ENCODE measurements at regions not wholly inside any gene's neighbourhood (a gene's known extent, or its start where the extent isn't known, plus 50 kb on each side); places are given as distances from the start of the nearest gene placed in this dataset.

DNA sequence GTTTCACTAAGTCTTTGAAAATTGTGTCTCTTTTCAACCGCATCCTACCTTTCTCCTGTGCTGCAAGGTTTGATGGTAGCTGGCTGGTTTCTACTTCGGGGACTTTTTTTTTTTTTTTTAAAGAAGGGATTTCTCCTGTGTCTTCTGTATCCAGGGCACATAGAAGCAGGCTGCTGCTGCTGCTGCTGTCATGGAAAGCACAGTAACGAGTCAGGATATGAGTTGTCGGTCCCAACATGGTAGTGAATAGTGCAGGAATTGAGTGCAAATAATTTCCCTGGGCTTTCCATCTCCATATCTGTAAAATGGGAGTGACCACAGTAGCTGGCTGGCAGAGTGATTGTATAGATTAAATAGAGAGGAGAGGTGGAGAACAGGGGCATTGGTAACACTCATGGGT, 118.3 kb upstream of the NAV2 start:
- DNase-seq = no peak

DNA sequence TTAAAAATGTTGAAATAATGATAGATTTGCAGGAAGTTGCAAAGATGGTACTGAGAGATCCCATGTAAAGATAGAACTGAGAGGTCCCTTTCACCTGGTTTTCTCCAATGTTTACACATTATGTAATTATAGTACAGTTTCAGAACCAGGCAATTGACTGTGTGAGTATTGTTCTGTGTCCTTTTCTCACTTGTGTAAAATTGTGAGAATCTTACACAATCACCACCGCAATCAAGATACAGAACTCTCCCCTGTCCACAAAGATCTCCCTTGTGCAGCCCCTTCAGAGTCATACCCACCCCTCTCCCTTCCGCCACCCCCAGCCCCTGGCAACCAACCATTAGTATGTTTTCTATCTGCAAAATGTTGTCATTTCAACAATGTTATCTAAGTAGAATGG, 119.8 kb upstream of the NAV2 start:
- DNase-seq = no peak

DNA sequence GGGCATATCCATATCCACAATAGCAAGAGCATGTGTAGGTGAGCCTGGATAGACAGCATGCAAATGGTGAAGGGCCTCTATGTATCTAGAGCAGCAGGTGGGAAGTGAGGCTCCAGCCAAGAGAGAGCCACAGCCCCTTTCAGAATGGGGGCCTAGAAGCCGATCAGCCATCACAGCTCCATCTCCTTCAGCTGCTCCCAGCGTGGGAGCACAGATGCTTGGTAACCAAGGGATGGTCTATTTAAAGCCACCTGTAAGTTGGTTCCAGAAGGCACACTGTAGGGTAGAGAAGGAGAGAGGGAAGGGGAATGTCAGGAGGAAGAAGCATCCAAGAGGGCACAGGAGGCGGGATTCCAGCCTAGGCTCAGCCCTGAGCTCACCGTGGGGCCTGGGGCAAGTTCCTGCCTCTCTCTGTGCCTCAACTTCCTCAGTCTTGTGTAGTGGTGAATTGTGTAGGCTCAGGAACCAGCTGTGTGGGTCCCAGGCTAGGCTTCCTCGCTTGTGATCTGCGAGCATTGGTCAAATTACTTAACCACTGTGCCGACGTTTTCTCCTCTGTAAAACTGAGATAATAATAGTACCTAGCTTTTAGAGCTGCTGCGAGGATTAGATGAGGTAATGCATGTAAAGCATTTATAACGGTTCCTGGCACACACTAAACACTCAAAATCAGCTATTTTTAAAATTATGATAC, 122.9 kb upstream of the NAV2 start:
- DNase-seq = no peak

DNA sequence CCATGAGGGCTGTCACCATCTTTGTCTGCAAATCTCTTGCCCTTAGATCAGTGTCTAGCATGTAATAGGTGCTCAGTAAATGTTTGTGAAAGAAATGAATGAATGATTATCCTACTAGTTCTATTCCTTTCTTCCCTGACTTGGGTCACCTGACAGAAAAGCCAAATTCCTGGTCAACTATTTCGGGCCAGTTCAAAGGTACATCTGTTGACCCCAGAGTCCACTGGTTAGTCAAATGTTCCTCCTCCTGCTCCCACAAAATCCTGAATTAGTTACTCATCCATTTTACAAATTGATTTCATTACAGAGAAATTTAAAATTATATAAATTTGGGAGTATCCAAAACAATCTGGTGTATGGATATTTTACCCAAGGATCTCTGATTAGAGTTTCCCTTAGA, 124.7 kb upstream of the NAV2 start:
- DNase-seq = no peak

DNA sequence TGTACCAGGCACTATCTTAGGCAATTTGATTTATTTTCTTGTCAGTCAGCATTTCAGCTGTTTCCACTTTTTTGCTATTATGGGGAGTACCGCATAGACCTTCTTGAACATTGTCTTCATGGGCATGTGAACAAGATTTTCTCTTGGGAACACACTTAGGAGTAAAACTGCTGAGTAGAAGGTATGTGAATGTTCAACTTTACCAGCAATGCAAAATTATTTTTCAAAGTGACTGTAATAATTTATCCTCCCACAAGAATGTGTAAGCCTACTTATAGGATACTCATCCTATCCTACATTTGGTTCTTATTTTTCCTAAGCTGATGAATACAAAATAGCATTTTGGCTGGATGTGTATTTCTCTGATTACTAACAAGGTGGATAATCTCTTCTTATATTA, 132.0 kb upstream of the NAV2 start:
- no peak for DNase-seq

DNA sequence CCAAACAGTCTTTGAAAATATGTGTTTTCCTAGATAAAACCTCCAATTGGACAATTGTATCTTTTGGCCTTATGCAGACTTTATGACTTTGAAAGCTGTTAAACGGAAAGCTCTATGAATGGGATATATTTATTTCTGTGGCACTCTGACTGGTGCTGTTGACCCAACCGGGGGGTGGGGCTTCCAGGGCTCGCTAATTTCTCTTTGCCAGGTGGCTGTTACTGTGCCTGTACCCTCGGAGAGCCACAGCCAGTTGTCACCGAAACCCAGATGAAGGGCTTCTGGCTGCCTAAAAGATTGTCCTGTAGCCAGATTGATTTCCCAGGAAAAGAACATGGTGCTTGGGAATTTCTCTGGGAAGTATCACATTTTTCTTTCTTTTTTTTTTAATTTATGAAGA, 132.7 kb upstream of the NAV2 start:
- no peak for DNase-seq

DNA sequence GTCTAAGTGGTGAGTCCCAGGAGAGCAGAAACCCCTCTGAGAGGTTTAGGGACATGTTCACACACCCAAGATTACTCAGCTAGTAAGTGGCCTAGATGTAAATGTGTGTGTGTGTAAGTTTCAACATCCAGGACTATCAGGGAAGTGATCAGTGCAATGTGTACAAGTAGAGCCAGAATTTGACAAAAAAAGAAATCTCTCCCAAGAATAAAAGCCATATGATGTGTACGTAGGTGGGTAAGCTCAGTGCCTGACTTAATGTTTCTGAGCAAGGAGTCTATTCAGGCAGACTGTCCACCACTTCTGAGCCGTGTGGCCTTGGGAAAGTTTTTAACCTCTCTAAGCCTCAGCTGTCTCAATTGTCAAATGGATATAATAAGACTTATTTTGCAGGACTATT, 133.8 kb upstream of the NAV2 start:
- no peak for DNase-seq

DNA sequence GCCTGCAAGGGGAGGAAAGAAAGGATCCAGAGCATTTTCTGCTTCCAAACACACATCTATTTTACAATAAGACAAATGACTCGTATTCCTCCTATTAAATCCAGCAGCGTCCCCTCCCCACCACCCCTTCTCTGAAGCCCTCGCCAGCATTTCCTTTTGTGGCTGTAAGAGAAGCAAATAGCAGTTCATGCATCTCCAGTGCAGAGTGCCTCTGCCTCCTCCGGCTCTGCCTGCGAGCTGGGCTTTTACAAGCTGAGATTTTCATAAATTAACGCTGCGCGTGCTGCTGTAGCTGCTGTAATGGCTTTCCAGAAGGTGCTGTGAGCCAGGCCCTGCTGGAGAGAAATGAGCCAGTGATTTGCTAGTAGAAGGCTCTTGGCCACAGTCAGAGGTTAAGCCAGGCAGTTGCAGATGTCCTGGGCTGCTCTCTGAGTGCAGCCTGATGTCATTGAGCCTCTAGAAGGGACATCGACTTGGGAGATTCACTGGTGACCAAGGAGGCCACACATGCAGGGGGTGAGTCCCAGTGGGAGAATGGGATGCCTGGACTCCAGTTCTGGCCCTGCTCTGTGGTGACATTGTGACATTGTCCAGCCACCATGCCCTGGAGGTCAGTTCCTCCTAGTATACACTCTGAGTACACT, 134.5 kb upstream of the NAV2 start:
- no peak for DNase-seq

DNA sequence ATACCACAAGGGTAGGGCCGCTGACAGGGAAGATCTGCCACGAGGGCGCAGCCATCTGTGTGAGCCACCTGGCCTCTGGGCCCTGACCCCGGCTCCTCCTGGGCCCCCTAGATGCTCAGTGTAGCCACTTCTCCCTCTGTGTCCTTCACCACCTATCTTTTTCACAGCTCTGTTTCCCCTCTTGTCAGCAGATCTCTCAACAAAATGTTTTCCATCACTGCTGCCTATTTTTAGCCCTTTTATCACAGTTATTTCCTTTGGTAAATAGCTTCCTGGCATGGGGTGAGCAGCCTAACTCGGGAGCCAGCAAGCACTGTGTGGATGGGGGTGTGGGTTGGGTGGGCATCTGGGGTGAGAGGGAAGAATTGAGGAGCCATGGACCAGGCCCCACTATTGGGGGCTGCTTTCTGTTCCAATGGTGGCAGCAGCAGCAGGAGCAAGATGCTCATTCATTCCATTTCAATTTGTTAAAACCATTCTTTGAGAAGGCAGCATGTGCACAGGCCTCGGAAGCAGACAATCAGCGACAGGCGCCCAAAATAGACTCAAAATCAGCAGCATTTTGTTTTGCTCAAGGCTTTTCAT, 135.2 kb upstream of the NAV2 start:
- DNase-seq = no peak

DNA sequence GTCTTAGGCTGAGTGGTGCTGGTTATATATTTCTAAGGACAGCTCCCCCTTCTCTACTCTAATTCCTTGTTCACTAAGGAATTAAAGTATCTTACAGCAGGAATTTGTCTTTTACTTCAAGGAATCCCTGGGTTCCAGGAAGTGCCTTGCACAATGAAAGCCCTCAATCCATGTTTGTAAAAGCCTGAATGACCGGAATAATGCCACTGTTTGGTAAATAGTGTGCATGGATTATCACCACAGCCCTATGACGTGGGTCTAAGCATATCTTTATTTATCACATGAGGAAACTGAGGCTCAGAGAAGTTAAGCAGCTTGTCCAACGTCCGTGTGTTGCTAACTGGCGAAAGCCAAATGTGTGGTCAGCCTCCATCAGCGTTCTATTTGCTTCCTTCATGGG, 135.7 kb upstream of the NAV2 start:
- no peak for DNase-seq

DNA sequence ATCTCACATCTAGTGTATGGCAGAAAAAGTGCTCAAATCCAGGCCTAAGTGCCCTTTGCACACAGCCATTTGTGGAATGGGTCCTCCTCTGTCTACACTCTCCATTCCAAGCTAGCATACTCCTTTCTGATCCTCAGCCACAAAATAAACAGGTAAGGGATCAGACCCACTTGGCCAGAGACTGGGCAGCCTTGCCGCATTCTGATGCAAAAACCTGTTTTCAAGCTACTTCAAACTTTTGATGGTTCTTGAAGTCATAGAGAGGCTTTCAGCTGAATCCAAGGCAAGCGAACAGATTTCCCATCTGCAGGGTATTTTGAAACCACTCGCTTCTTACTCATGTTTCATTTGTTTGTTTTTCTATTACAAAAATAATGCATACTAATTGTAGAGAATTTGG, 136.6 kb upstream of the NAV2 start:
- no peak for DNase-seq

DNA sequence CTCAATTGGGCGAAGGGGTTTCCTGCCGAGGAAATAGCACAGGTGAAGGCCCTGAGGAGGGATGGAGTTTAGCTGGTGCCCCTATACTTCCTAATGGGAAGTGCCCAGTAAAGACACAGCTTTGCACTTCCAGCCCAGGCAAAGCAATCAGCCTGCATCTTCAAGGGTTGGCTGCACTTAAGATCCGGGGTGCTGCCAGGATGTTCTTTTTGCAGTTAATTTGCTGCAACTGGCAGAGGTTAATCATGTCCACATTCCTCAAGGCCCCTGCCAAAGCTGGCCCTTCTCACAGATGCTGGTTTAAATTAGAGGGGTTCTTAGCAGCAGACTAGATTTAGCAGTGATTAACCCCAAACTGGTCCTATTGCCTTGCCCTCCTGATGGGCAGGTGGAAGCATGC, 137.7 kb upstream of the NAV2 start:
- DNase-seq = no peak

DNA sequence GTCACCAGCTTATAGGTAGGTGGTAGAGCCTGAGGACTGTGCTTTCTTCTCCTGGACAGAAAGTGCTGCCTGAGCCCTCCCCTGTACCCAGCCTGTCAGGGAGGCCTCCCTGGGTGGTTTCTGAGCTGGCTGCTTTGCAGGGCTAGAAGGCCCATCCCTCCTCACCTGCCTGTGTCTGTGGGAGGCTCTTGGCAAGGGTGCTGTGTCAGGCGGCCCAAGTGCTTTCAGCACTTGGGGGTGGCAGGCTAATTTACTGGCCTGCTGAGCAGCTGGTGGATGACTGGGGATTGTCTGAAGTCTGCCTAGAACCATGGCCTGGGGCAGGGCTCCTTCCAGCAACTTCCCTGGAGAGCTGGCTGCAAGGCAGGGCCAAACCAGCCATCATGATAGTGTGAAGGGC, 139.0 kb upstream of the NAV2 start:
- no peak for DNase-seq

DNA sequence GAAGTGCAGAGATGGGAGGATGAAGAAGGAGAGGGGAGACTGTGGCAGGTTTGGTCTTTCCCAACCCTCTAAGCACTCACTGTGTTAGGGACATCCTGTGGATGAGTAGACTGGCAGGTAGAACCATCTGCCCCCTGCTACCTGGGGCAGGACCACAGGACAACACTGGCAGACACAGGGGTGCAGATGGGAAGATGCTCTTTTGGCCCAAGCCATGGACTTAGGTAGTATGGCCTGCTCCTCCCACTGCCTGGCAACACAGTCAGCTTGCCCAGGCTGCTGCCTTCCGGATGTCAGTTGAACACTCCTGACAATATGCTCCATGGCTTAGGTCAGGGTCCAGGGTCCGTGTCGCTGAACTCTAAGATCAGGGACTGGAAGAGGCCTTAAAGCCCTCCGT, 140.7 kb upstream of the NAV2 start:
- DNase-seq = no peak

DNA sequence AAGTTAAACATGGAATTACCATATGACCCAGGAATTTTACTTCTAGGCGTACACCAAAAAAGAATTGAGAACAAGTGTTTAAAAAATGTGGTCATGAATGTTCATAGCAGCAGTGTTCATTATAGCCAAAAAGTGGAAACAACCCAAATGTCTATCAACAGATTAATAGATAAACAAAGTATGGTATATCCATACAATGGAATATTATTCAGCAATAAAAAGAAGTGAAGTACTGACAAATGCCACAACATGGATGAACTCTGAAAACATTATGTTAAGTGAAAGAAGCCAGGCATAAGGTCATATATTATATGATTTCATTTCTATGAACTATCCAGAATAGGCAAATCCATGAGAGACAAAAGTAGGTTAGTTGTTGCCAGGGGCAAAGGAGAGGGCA, 141.7 kb upstream of the NAV2 start:
- DNase-seq = no peak

DNA sequence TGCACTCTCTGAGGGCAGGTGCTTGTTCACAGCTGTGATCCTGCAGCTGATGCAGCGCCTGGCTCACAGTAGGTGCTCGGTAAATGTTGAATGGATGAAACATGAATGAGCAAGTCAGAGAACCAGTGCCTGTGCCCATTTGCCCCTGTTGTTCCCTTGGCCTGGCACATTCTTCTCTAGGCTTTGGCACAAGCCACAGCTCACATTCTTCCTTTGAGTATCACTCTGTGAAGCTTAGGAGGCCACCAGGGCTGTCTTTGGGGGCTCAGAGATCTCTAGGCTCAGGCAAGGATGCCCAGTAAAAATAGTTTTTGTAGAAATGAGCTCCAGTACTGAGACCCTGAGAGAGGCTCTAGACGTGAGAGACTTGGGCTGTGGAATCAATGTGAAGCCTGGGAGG, 144.6 kb upstream of the NAV2 start:
- no peak for DNase-seq

DNA sequence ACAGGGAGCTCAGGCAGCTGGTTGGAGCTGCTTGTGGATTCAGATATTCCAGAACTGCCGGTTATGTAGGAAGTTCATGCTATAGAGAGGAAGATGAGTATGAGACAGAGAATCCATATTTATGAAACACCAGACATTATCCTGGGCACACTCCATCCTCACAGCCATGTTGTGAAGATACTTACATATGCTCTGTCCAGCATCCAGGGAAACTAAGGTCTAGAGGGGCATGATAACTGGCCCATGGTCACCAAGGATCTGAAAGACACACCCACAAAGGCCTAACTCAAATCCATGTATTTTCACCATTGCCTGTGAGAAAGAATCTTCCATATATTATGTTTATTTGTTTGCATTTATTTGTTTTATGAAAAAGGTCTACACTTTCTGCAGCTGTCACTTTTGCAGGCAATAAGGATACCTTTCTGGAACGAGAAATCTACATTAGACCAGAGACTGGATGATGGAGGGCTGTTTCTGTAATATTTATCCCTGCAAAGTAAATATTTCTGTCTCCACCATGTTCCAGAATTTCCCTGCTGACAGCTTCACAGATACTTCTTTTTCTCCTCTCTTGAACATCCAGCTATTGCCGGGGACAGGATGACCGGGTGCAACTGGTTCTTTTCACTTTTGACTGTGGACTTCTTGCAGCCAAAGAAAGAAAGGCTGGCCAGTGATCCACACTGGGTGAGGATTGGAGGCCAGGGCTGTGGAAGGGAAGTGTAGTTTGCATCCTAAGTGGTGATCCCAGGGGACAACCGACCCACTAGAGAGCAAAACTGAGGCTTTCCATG, 145.9 kb upstream of the NAV2 start:
- no peak for DNase-seq

DNA sequence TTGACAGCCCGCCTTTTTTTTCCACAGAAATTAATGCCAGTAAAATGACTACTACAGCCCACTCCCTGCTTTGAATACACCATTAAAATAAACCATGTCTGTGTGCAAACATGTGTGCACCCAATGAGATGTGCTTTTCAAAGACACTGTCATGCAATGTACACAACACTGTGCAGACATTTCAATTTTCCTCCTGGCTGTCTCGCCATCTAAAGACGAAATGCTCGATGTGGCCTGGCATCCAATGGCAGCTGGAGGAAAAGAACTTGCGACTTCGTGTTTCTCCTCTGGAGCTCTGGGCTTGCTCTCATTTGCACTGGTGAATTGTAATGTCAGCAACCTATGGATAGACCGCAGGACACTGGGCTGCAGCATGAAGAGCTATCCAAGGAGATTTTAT, 147.0 kb upstream of the NAV2 start:
- no peak for DNase-seq

DNA sequence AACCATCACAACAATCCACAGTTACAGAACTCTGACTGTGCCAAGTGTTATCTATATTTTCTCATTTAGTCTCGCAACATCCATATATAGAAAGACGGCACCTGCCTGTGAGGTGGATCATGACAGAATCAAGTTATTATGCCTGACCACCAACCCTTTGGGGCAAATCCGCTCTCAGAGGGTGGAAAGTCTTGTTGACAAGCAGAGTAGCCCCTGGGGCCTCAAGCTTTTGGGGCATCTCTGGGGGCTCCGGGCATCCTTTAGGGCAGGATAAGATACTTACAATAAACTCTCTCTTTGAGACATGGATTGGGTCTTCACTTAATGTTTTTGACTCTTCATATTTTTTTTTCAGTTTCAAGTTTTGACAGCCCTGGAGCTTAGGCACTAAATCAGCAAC, 150.5 kb upstream of the NAV2 start:
- no peak for DNase-seq

DNA sequence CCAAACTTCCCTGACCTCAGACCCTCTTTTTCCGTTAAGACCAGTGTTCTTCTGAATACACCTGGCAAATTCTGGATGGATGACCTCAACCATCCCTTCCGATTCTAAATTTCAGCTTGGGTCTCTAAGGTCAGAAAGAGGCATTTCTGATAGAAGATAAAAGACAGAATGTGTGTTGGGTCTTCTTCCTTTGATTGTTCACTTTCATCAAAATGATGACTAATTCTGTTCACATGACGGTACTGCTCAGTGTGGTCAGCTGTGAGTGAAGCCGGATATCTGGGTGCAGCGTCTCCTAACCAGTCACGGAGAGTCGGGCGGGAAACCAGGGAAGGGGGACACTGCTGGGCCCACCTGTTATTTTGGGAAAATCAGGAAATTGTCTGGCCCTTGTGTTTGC, 151.6 kb upstream of the NAV2 start:
- no peak for DNase-seq

DNA sequence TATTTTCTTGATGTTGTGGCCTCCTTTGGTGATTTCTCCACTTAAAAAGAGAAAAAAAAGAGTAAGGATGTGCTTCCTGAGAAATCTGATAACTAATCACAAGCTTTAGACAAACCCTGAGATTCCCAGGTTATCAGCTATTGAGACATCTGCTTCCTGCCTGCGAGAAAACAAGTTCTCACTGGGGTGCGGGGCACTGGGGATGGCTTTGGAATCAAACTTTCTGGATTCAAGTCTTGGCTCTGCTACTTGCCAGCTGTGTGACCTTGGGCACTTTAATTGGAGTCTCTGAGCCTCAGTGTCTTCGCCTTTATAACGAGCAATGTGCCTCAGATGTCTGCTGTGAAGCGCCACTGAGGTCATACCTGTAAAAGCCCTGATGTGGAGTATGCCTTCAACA, 152.5 kb upstream of the NAV2 start:
- DNase-seq = no peak

DNA sequence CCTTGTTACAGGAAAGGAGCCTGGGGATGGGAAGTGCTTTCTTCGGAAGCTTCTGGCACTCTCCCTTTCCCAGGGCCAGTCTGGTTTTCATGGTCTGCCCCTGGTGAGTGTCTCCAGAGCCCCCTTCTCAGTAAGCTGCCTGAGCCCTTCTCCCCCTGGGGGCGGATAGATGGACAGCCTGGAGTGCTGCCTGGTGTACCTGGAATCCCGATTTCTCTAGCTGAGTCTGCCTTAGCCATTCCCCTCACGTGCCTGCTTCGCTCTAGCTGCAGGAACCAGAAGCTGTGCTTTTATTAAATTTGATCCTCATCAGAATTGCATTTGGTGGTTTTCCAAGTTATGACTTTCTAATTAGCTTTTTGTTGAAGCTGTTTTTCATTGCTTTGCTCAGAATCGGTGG, 152.9 kb upstream of the NAV2 start:
- DNase-seq = no peak

DNA sequence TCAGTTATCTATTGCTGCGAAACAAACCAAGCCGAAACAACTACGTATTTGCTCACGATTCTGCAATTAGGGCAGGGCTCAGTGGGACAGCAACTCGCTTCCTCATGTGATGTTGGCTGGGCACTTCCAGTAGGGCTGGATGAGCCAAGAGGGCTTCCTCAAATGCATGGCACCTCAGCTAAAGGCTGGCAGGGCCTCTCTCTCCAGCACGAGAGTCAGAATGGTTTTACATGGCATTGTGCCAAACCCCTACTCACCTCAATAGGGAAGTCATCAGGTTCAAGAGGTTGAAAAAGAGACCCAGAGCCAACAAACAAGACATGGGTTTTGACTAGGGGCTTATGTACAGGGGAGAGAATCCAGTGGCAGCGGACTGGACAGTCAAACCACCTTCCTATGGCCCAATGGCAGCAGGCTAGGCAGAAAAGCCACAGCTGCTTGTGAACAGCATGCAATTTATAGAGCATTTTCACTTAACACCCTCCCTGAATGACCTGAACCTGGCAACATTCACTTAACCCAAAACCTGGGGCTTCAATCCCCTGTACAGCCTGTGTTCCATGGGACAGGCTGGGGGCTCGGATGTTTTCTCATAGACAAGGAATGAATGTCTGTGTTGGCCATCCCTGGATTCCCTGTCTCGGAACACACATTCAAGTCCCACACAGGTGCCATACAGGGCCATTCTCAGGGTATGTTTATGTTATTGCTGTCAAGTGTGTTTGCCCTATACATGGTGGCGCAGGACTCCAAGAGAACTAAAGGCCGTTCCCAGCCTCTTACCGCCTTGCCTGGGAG, 154.2 kb upstream of the NAV2 start:
- no peak for DNase-seq
